ENCODE measurements at regions not wholly inside any gene's neighbourhood (a gene's known extent, or its start where the extent isn't known, plus 50 kb on each side); places are given as distances from the start of the nearest gene placed in this dataset.

GRCh38 chr2:8622924-8623465 is 58.9 kb upstream of the ID2 start:
- H2AFZ ChIP-seq (ENCODE audit: low read length) = no peak overlapping the region
- H3K9ac ChIP-seq (ENCODE audit: low read depth, low read length, poor library complexity, severe bottlenecking) = no peak overlapping the region
- no peaks in the 10 kb centered on the region for H3K36me3 ChIP-seq (ENCODE audit: insufficient read depth, low read length)
- H3K4me3 ChIP-seq (ENCODE audit: low read length, poor library complexity, severe bottlenecking) = no peak overlapping the region
- no peaks in the 10 kb centered on the region for H4K20me1 ChIP-seq (ENCODE audit: insufficient read depth, low read length, poor library complexity, severe bottlenecking)
- no peaks in the 10 kb centered on the region for H3F3A ChIP-seq (ENCODE audit: low read depth)
- no peaks in the 10 kb centered on the region for H3K9me3 ChIP-seq (ENCODE audit: insufficient read depth, low read depth, low read length)
- no peaks in the 10 kb centered on the region for H3K79me2 ChIP-seq (ENCODE audit: insufficient read depth, low read length)
- H3K4me2 ChIP-seq (ENCODE audit: low read depth, low read length, poor library complexity, severe bottlenecking) = no peak overlapping the region
- TF ChIP-seq, protein P1, sequence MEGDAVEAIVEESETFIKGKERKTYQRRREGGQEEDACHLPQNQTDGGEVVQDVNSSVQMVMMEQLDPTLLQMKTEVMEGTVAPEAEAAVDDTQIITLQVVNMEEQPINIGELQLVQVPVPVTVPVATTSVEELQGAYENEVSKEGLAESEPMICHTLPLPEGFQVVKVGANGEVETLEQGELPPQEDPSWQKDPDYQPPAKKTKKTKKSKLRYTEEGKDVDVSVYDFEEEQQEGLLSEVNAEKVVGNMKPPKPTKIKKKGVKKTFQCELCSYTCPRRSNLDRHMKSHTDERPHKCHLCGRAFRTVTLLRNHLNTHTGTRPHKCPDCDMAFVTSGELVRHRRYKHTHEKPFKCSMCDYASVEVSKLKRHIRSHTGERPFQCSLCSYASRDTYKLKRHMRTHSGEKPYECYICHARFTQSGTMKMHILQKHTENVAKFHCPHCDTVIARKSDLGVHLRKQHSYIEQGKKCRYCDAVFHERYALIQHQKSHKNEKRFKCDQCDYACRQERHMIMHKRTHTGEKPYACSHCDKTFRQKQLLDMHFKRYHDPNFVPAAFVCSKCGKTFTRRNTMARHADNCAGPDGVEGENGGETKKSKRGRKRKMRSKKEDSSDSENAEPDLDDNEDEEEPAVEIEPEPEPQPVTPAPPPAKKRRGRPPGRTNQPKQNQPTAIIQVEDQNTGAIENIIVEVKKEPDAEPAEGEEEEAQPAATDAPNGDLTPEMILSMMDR (conservative IDR thresholded peaks at IDR 0.05; ENCODE audit: low read length) = no peak
- no peak for TF ChIP-seq EZH2phosphoT487 (IDR thresholded peaks at IDR 0.05; ENCODE audit: borderline replicate concordance)
- no peaks in the 10 kb centered on the region for H3K9me2 ChIP-seq (replicated peaks; ENCODE audit: low read depth, low read length)
- H3K4me1 ChIP-seq (ENCODE audit: insufficient read depth, low read length, poor library complexity, severe bottlenecking) = peaks cover 1% of the 10 kb centered on the region
- no peaks in the 10 kb centered on the region for H3K27me3 ChIP-seq (ENCODE audit: insufficient read depth, low read length, poor library complexity, severe bottlenecking)

DNA sequence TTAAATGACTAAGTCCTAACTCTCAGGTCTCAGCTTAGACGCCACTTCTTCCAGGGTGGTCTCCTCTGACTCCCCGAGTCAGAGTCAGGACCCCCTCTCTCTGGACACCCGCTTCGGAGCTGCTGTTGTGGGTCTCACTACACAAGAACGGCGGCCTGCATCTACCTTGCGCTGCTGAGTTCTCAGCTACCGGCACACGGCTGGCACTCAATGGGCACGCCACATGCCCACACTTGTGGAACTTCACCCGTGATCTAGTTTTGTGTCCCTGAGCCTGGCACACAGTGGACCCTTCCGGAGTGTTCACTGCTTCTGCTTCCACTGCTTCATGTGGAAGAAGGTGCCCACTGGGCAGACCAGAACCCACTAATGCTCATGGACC is 58.3 kb upstream of the ID2 start:
- Histone ChIP-seq H3K27me3 (ENCODE audit: insufficient read depth, low read length, poor library complexity, severe bottlenecking) (no peaks in the 10 kb centered on the region), H3K4me1 (ENCODE audit: insufficient read depth, low read length, poor library complexity, severe bottlenecking) (peaks cover 7% of the 10 kb centered on the region), H3K4me3 (ENCODE audit: low read length, poor library complexity, severe bottlenecking) (no peak overlapping the region), H3K9ac (ENCODE audit: low read depth, low read length, poor library complexity, severe bottlenecking) (no peak overlapping the region), H3K79me2 (ENCODE audit: insufficient read depth, low read length) (no peaks in the 10 kb centered on the region), H3F3A (ENCODE audit: low read depth) (no peaks in the 10 kb centered on the region), H3K36me3 (ENCODE audit: insufficient read depth, low read length) (no peaks in the 10 kb centered on the region), H2AFZ (ENCODE audit: low read length) (no peak overlapping the region), H3K9me3 (ENCODE audit: insufficient read depth, low read depth, low read length) (no peaks in the 10 kb centered on the region), H3K9me2 (replicated peaks; ENCODE audit: low read depth, low read length) (no peaks in the 10 kb centered on the region), H4K20me1 (ENCODE audit: insufficient read depth, low read length, poor library complexity, severe bottlenecking) (no peaks in the 10 kb centered on the region), H3K4me2 (ENCODE audit: low read depth, low read length, poor library complexity, severe bottlenecking) (no peak overlapping the region)
- TF ChIP-seq, protein P1 (conservative IDR thresholded peaks at IDR 0.05; ENCODE audit: low read length) = no peak
- no peak for TF ChIP-seq EZH2phosphoT487 (IDR thresholded peaks at IDR 0.05; ENCODE audit: borderline replicate concordance)

DNA sequence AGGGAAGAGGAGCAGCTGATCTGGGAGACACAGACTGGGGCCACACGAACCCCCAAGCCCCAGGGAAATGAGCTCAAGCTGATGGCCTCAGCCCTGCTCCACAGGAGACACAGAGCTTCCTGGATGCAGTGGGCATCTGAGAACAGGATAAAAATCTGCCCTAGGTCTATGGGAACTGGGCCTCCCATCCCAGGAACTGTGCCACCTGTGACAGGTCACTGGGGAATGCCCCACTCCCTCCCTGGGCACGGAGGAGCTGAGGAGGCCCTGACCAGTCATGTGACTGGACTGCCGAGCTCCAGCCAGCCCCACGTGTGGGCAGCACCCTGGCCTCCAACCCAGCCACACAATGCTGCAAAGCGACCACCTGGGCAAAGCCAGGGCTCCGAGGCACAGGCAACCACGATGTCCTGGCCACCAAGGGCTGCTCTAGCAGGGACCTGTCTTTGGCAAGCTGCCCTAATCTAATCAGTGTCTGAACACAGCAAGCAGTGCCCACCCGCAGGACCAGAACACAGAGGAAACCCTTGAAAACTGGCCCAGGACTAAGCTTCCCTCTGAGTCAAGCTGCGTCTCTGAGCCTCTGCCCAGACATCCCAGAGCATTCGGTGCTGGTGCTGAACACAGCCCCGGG is 57.8 kb upstream of the ID2 start:
- H3K27me3 ChIP-seq (ENCODE audit: insufficient read depth, low read length, poor library complexity, severe bottlenecking) = no peaks in the 10 kb centered on the region
- no peaks in the 10 kb centered on the region for H3K9me3 ChIP-seq (ENCODE audit: insufficient read depth, low read depth, low read length)
- TF ChIP-seq, protein P1 (conservative IDR thresholded peaks at IDR 0.05; ENCODE audit: low read length) = no peak
- TF ChIP-seq EZH2phosphoT487 (IDR thresholded peaks at IDR 0.05; ENCODE audit: borderline replicate concordance) = no peak
- H3K4me1 ChIP-seq (ENCODE audit: insufficient read depth, low read length, poor library complexity, severe bottlenecking) = peaks cover 12% of the 10 kb centered on the region
- no peak overlapping the region for H3K9ac ChIP-seq (ENCODE audit: low read depth, low read length, poor library complexity, severe bottlenecking)
- H3K36me3 ChIP-seq (ENCODE audit: insufficient read depth, low read length) = no peaks in the 10 kb centered on the region
- no peak overlapping the region for H2AFZ ChIP-seq (ENCODE audit: low read length)
- no peaks in the 10 kb centered on the region for H3F3A ChIP-seq (ENCODE audit: low read depth)
- H3K79me2 ChIP-seq (ENCODE audit: insufficient read depth, low read length) = no peaks in the 10 kb centered on the region
- H3K4me2 ChIP-seq (ENCODE audit: low read depth, low read length, poor library complexity, severe bottlenecking) = no peak overlapping the region
- H3K9me2 ChIP-seq (replicated peaks; ENCODE audit: low read depth, low read length) = no peaks in the 10 kb centered on the region
- no peaks in the 10 kb centered on the region for H4K20me1 ChIP-seq (ENCODE audit: insufficient read depth, low read length, poor library complexity, severe bottlenecking)
- H3K4me3 ChIP-seq (ENCODE audit: low read length, poor library complexity, severe bottlenecking) = no peak overlapping the region

Measured in Loucy (cell line).